Activated T-cell treated with anti-CD3 and anti-CD28 coated beads, Interleukin-2, amount 50 U/mL, for 4 hours (primary cell): ENCODE measurements at regions not wholly inside any gene's neighbourhood (a gene's known extent, or its start where the extent isn't known, plus 50 kb on each side); places are given as distances from the start of the nearest gene placed in this dataset.

Experiments used
- ATAC-seq, 2 donors: fragments of 200-7000 bp; cut with Tn5 transposase; one replicate each; pipeline ENCODE4 v1.10.0; 2021
- DNase-seq: peaks from one replicate; pipeline ENCODE4 v3.0.0-alpha.2; 2020
- H3K27me3 Mint-ChIP-seq: one replicate; pipeline ENCODE4 v1.8.0; 2021; ENCODE audit warnings: low read depth, mixed read lengths
- H3K36me3 Mint-ChIP-seq: one replicate; pipeline ENCODE4 v1.8.0; 2022; ENCODE audit warnings: mixed read lengths; ENCODE audit not compliant: insufficient read depth
- H3K4me1 Mint-ChIP-seq: one replicate; pipeline ENCODE4 v1.8.0; 2021; ENCODE audit warnings: low read depth, mixed read lengths
- H3K4me3 Mint-ChIP-seq: one replicate; pipeline ENCODE4 v1.8.0; 2021; ENCODE audit warnings: mild to moderate bottlenecking, moderate library complexity, mixed read lengths
- H3K9me3 Mint-ChIP-seq: one replicate; pipeline ENCODE4 v1.8.0; 2021; ENCODE audit warnings: mixed read lengths

DNA sequence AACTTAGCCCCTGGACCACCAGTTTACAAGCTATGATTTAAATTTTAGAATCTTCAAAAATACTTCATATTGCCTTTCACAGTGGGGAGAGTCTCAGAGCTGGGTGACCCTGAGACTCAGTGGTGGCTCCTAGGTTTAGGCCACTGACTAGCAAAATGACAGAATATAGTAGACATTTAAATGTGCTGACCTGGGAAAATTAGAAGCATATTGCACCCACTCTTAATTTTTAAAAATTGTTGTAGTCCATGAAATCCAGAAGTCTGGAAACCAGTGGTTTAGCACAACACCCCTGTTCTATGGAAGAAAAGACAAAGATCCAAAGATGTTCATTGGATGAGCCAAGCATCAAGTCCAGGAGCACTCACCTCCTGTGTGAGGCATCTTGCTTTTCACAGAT is 75.0 kb upstream of the PAPPA start:
- H3K9me3 Mint-ChIP-seq: no peaks in the 10 kb centered on the region
- ATAC-seq (no peak), DNase-seq (no peak)
- H3K36me3 Mint-ChIP-seq: no peaks in the 10 kb centered on the region
- H3K27me3 Mint-ChIP-seq: no peaks in the 10 kb centered on the region
- H3K4me3 Mint-ChIP-seq: no peak overlapping the region
- H3K4me1 Mint-ChIP-seq: no peaks in the 10 kb centered on the region

GRCh38 chr9:116080561-116080960 is 73.0 kb upstream of the PAPPA start:
- no peaks in the 10 kb centered on the region for H3K4me1 Mint-ChIP-seq
- H3K36me3 Mint-ChIP-seq: no peaks in the 10 kb centered on the region
- no peaks in the 10 kb centered on the region for H3K27me3 Mint-ChIP-seq
- DNase-seq (no peak), ATAC-seq (no peak)
- H3K4me3 Mint-ChIP-seq: no peak overlapping the region
- H3K9me3 Mint-ChIP-seq: no peaks in the 10 kb centered on the region

- ATAC-seq (no peak), DNase-seq (no peak)
- Mint-ChIP-seq H3K4me3 (no peak overlapping the region), H3K27me3 (no peaks in the 10 kb centered on the region), H3K36me3 (no peaks in the 10 kb centered on the region), H3K4me1 (no peaks in the 10 kb centered on the region), H3K9me3 (no peaks in the 10 kb centered on the region)
Observed at GRCh38 chr9:116081435-116082115, 72.0 kb upstream of the PAPPA start.

- Mint-ChIP-seq H3K4me3 (no peak overlapping the region), H3K9me3 (no peaks in the 10 kb centered on the region), H3K4me1 (no peaks in the 10 kb centered on the region), H3K27me3 (no peaks in the 10 kb centered on the region), H3K36me3 (no peaks in the 10 kb centered on the region)
- no peak for ATAC-seq
- no peak for DNase-seq
Observed at GRCh38 chr9:116083837-116084236, 69.8 kb upstream of the PAPPA start.

GRCh38 chr9:116084497-116084896 is 69.1 kb upstream of the PAPPA start:
- no peak for DNase-seq
- Mint-ChIP-seq H3K36me3 (no peaks in the 10 kb centered on the region), H3K4me3 (no peak overlapping the region), H3K4me1 (no peaks in the 10 kb centered on the region), H3K9me3 (no peaks in the 10 kb centered on the region), H3K27me3 (no peaks in the 10 kb centered on the region)
- ATAC-seq: no peak

DNA sequence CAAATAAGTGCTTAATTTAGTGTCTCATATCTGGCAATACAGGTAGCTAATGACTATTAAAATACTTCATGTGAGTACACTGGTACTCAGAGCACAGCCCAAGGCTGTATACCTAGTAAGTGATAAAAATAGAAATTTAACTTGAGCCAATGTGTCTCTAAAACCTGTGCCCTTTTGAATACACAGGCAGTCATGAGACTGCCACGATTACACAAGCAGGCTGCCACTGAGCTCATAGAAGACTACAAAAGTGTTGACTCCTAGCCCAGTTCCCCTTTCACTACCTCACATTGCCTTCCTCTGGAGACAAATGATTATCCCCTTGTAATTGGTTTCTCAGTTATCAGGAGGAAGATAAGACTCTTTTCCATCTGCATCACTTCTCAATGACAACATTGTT is 66.3 kb upstream of the PAPPA start:
- no peaks in the 10 kb centered on the region for H3K27me3 Mint-ChIP-seq
- ATAC-seq (no peak), DNase-seq (no peak)
- no peaks in the 10 kb centered on the region for H3K36me3 Mint-ChIP-seq
- no peaks in the 10 kb centered on the region for H3K4me1 Mint-ChIP-seq
- peaks cover 7% of the 10 kb centered on the region for H3K9me3 Mint-ChIP-seq
- no peak overlapping the region for H3K4me3 Mint-ChIP-seq

DNA sequence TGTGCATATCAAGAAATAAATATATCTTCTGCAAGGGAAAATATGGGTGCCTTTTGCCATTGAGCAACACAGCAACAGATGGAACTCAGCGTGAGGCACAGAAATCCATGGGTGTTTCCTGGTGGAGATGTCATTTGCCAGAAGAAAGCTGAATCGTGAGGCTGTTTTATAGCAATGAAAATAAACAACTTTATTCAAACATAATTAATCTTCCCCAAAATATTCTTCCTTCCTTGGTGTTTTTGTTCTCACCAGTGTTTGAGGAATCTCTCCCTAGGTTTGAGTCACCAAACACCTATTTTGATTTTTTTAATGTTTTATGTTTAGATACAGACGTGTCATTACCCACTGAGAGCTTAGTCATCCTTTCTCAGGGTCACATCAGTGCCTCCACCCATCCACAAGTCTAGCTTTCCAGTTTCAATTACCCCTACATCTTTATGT is 65.8 kb upstream of the PAPPA start:
- H3K36me3 Mint-ChIP-seq: no peaks in the 10 kb centered on the region
- no peaks in the 10 kb centered on the region for H3K27me3 Mint-ChIP-seq
- H3K4me1 Mint-ChIP-seq: no peaks in the 10 kb centered on the region
- no peak overlapping the region for H3K4me3 Mint-ChIP-seq
- ATAC-seq (no peak), DNase-seq (no peak)
- peaks cover 7% of the 10 kb centered on the region for H3K9me3 Mint-ChIP-seq

GRCh38 chr9:116088396-116088795 is 65.2 kb upstream of the PAPPA start:
- Mint-ChIP-seq H3K4me3 (no peak overlapping the region), H3K4me1 (no peaks in the 10 kb centered on the region), H3K9me3 (peaks cover 7% of the 10 kb centered on the region), H3K36me3 (no peaks in the 10 kb centered on the region), H3K27me3 (no peaks in the 10 kb centered on the region)
- ATAC-seq: no peak
- no peak for DNase-seq

DNA sequence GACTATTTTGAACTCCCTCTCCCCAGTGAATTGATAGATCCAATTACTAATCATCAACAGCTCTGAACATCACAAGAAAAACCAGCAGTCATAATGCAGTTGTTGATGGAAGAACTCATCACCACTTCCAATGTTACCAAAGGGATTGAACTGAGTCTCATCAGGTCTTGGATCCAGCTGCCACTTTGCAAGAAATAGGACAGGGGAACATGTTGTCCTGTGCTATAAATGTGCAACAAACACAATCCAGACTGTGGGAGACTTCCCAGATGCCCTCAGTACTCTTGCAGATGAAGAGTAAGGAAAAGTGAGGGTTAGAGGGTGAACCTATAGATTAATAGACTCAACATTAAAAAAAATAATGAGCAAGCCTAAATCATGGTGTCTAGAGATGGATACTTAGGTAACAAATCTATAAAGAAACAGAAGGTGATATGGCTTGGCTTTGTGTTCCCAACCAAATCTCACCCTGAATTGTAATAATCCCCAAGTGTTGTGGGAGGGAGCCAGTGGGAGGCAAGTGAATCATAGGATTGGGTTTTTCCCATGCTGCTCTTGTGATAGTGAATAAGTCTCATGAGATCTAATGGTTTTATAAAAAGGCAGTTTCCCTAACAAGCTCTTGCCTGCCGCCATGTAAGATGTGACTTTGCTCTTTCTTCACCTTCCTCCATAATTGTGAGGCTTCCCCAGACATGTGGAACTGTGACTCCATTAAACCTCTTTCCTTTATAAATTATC is 63.4 kb upstream of the PAPPA start:
- DNase-seq (no peak), ATAC-seq (no peak)
- Mint-ChIP-seq H3K9me3 (peaks cover 7% of the 10 kb centered on the region), H3K4me1 (no peaks in the 10 kb centered on the region), H3K27me3 (no peaks in the 10 kb centered on the region), H3K36me3 (no peaks in the 10 kb centered on the region), H3K4me3 (no peak overlapping the region)

DNA sequence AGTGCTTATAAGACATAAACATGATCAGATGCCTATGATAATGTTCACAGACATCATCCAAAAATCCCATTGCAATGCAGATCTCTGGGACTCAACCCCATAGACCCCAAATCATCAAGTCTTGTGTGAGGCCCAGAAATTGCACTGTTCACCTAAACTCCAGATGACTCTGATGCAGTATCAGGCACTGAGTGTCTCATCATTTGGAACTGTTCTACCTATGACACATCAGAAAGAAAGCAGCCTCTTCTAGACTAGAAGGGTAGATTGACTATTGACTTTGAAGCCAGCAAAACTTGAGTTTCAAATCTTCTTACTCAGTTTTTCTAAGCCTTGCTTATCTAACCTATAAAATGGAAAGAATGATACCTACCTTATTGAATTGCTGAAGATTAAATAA is 58.7 kb upstream of the PAPPA start:
- Mint-ChIP-seq H3K4me1 (no peaks in the 10 kb centered on the region), H3K27me3 (no peaks in the 10 kb centered on the region), H3K9me3 (peaks cover 6% of the 10 kb centered on the region), H3K36me3 (no peaks in the 10 kb centered on the region), H3K4me3 (no peak overlapping the region)
- ATAC-seq (no peak), DNase-seq (no peak)

- ATAC-seq: no peak
- H3K4me1 Mint-ChIP-seq: no peaks in the 10 kb centered on the region
Observed at GRCh38 chr9:116095403-116095802, 58.2 kb upstream of the PAPPA start.

DNA sequence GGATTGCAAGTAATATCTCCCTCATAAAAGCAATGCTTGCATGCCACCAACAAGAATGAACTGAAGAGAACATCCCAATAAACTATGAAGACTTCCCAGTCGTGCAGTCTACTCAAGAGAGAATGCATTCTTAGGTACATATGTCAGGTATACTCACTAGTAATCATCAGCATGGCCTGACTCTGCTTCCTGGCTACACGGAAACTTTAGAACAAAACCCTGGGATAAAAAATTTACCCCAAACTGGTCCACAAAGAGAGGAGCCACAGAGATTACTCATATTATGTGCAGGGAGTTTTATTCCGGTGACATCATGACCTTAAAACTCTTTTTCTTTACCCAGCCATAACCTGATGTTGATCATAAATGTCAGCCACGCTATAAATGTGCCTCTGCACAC is 57.5 kb upstream of the PAPPA start:
- no peak for DNase-seq
- no peaks in the 10 kb centered on the region for H3K36me3 Mint-ChIP-seq
- H3K27me3 Mint-ChIP-seq: no peaks in the 10 kb centered on the region
- peaks cover 4% of the 10 kb centered on the region for H3K9me3 Mint-ChIP-seq
- ATAC-seq: no peak
- no peak overlapping the region for H3K4me3 Mint-ChIP-seq
- no peaks in the 10 kb centered on the region for H3K4me1 Mint-ChIP-seq

More at GRCh38 chr9:116095403-116095802, 58.2 kb upstream of the PAPPA start:
- Mint-ChIP-seq H3K4me3 (no peak overlapping the region), H3K9me3 (peaks cover 4% of the 10 kb centered on the region), H3K36me3 (no peaks in the 10 kb centered on the region), H3K27me3 (no peaks in the 10 kb centered on the region)
- DNase-seq: no peak

DNA sequence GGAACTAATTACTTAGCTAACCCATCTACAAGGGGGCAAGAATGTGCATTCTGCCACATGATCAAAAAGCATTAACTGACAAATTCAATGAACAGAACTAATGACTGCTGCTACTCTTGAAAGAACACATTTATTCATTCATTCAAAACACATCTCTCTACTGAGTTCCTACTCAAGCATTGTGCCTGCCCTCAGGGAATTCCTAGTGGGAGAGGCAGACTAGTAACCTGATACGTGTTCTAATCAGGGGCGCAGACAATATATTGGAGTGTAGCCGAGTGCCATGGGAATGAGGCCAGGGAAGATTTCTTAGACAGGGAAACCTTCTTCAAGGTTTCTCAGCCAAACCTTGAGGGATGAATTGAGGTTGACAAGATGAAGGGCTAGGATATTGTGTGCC is 56.7 kb upstream of the PAPPA start:
- Mint-ChIP-seq H3K36me3 (no peaks in the 10 kb centered on the region), H3K9me3 (peaks cover 4% of the 10 kb centered on the region)
- ATAC-seq: no peak

DNA sequence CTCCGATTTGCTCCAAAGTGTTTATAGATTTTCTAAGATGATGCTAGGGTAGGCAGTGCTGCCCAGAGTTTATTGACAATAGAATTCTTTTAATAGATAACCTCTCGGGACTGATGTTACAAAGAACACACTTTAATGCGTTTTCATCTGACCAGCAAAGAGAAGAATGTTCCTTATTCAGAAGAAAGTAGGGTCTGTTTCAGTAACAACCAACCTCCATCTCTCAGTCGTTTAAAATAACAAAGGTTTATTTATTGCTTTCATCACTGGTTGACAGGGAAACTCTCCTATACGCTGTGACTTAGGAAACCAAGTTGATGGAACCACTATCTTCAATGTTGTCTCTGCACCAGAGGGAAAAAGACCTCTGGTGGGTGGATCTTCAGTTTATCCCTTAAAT is 55.1 kb upstream of the PAPPA start:
- H3K36me3 Mint-ChIP-seq: no peaks in the 10 kb centered on the region
- H3K4me1 Mint-ChIP-seq: no peaks in the 10 kb centered on the region
- no peak for ATAC-seq
- DNase-seq: no peak
- peaks cover 4% of the 10 kb centered on the region for H3K9me3 Mint-ChIP-seq
- H3K4me3 Mint-ChIP-seq: no peak overlapping the region
- H3K27me3 Mint-ChIP-seq: no peaks in the 10 kb centered on the region

More for the DNA sequence above, 56.7 kb upstream of the PAPPA start:
- no peaks in the 10 kb centered on the region for H3K4me1 Mint-ChIP-seq
- no peak overlapping the region for H3K4me3 Mint-ChIP-seq
- no peaks in the 10 kb centered on the region for H3K27me3 Mint-ChIP-seq
- DNase-seq: no peak

DNA sequence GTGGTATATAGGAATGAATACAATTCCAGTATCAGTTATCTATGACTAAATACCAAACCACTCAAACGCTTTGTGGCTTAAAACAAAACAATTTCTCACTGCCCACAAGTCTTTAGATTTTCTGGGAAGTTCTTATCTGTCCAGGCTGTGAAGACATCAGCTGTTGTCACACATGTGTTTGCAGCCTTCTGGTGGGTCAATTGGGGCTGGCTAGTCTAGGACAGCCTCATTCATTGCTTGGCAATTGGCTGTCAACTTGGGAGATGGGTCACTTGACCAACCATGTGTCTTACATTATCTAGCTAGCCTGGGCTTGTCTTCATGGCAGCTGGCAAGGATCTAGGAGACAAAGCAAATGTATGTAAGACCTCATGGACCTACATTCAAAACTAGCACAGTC is 53.8 kb upstream of the PAPPA start:
- ATAC-seq: no peak
- Mint-ChIP-seq H3K27me3 (no peaks in the 10 kb centered on the region), H3K9me3 (peaks cover 4% of the 10 kb centered on the region), H3K4me1 (no peaks in the 10 kb centered on the region), H3K36me3 (no peaks in the 10 kb centered on the region), H3K4me3 (no peak overlapping the region)
- no peak for DNase-seq
